B cell (primary cell): ENCODE measurements at regions not wholly inside any gene's neighbourhood (a gene's known extent, or its start where the extent isn't known, plus 50 kb on each side); places are given as distances from the start of the nearest gene placed in this dataset.

Experiments
- EZH2 ChIP-seq: IDR thresholded peaks from 2 replicates; pipeline ENCODE4 v1.6.1; 2012; ENCODE audit warnings: borderline replicate concordance, low read depth, mild to moderate bottlenecking, moderate library complexity, low read length; ENCODE audit not compliant: insufficient read depth, poor library complexity, severe bottlenecking
- TF ChIP-seq, protein P1 (sequence below): fragments of 200-600 bp; IDR thresholded peaks from one replicate; pipeline ENCODE4 v1.8.0; 2022; ENCODE audit warnings: antibody characterized with exemption, mild to moderate bottlenecking

DNA sequence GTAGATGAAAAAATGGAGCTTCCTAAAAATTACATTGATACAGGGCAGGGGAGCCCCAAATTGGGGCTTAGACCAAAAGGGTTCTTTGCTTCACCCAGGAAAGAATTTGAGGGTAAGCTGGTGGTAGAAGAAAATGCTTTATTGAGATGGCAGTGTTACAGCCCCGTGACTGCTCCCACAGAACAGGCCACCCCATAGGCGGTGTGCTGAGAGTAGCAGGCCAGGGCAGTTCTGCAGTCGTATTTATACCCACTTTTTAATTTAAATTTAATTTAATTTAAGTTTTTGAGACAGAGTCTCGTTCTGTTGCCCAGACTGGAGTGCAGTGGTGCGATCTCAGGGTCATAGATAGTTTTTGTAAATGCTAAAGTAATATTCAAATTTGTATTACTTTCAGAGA lies 265.0 kb downstream of the CDH26 start:
- no peak for TF ChIP-seq EZH2
- TF ChIP-seq, protein P1, sequence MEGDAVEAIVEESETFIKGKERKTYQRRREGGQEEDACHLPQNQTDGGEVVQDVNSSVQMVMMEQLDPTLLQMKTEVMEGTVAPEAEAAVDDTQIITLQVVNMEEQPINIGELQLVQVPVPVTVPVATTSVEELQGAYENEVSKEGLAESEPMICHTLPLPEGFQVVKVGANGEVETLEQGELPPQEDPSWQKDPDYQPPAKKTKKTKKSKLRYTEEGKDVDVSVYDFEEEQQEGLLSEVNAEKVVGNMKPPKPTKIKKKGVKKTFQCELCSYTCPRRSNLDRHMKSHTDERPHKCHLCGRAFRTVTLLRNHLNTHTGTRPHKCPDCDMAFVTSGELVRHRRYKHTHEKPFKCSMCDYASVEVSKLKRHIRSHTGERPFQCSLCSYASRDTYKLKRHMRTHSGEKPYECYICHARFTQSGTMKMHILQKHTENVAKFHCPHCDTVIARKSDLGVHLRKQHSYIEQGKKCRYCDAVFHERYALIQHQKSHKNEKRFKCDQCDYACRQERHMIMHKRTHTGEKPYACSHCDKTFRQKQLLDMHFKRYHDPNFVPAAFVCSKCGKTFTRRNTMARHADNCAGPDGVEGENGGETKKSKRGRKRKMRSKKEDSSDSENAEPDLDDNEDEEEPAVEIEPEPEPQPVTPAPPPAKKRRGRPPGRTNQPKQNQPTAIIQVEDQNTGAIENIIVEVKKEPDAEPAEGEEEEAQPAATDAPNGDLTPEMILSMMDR = no peak
